ENCODE measurements at regions not wholly inside any gene's neighbourhood (a gene's known extent, or its start where the extent isn't known, plus 50 kb on each side); places are given as distances from the start of the nearest gene placed in this dataset.
"Not testable (repeated sequence)": the region's sequence is repeated elsewhere in the genome, so short reads cannot be mapped to it uniquely, and the experiment has no call there.

DNA sequence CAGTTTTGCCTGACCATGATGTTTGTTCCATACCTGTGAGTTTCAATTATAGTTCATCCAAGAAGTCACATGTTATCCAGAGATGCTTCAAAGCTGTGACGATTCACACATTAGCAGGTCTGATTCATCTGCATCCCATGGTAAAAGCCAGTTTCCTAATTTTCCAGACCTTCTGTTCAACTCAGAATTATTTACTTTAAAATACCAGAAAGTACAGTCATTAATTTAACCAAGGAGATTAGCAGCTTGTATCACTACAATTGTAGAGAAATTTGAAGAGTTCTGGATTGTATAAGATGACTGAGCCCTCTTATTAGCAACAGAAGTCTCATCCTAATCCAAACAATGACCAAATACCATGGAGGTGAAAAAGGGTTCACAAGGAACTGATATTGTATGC, 76.1 kb upstream of the THBS1 start:
- DNase-seq (ENCODE audit: low read depth) = peak; percentile 78

DNA sequence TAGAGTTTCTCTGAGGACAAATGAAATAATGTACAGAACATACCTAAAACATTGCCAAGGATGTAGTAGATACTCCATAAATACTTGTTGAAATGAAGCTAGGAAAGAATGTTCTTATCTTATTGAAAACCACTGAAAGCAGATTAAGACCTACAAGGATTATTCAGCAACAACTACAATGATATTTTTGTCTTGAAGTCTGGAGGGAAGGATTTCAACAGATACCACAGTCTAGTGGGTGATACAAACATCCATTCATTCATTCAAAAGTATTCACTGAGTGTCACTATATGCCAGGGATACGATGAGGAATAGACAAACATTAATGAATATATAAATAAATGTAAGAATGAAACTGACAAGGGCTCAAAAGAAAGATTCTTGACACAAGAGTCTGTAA, 74.7 kb upstream of the THBS1 start:
- no peak for DNase-seq (ENCODE audit: low read depth)

DNA sequence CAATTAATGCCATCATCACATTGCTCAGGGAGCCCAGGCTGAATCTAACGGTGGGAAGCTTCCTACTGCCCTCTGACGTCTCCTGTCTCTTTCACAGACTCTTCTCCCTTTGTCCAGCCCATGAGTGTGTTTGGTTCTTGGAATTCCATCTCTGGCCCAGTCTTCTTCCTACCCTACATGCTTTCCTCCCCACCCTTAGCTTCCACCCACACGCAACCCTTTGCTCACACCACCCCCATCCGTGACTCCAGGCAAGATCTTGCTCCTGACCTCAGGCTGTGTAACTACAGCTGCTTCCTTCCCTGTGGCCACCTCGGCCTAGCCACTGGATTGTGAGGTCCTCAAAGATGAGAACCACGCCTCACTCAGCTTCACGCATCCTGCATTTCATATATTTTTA, 72.3 kb upstream of the THBS1 start:
- no peak for DNase-seq (ENCODE audit: low read depth)

DNA sequence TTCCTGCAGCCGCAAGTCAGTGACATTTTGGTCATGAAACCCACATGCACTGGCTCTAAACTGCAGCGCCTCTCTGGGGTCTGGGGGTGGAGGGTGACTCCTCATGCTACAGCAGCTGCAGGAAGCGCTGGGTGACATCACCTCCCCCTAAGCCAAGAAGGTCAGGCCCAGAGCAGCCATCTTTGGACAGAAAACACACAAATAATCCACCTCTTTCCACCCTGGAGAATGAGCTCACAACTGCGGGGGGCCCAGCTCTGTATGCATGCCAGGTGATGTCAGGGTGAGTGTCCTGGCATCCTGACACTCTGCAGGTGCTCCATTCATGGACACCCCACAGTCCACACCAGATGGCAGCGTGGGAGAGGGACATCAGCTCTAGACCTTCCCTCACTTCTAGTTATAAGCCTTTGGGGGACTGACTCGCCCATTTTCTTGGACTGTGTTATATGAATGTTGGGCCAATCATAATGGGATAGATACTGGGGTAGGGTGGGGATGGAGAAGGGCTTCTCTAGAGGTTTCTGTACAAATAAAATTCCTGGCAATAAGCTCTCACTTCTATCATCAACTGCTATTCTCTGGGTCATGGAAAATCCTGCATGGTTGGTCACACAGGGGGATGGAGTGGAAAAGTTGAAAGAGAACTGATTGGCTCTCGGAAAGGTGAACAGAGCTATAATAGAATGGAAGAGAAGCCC, 70.7 kb upstream of the THBS1 start:
- no peak for DNase-seq (ENCODE audit: low read depth)

DNA sequence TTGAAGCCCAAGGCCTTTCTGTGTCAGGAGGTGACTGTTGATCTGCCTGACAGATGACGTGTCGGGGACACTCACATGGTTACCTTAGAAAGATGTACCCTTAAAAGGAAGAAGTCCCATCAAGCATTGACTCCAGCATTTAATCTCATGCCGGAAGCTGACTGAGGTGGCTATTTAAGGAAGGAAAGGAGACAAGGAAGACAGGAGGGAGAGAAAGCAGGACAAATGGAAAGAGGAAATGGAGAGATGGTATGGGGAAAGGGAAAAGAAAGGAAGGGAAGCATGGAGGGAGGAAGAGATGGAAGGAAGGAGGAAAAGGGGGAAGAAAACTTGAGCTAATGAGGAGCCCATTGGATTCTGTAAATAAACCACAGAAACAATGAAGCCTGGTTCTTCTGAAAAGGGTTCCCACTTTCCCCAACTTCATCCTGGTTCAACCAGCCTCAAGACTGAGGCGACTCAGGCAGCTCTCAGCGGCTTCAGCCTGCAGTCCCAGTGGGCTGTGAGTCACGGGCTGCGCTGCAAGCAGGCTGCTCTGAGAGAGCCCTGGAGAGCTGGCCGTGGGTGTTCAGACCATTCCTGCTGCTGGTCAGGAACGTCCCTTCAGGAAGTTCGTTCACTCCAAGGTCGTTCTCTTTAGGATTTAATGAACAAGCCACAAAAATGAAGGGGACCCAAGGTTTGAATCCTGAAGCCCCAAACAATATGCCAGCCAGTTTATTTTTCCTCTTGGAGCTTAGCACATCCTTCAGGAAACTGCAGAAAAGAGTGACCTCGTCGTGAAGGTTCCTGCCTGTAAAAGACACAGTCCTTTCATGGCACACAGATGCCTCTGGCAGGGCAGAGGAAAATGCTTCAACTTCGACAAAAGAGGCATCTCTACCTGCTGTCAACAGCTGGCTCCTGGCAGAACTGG, 69.6 kb upstream of the THBS1 start:
- DNase-seq (ENCODE audit: low read depth) = peak; percentile 73

DNA sequence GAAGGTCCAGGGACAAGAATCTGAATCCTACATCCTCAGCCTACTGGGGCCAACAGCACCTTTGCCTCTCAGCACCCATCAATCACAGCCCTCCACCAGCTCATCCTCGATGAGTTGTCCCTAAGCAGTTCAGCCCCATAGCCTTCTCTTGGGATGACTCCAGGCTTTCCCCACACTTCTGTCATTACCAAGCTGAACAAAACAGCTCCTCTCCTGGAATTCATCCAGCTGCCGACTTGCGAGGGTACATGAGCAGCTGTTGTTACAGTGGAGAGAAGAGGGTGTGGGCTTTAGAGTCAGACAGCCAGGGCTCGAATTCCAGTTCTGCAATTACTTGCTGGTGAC, 69.0 kb upstream of the THBS1 start:
- peak; percentile 68 for DNase-seq (ENCODE audit: low read depth)

DNA sequence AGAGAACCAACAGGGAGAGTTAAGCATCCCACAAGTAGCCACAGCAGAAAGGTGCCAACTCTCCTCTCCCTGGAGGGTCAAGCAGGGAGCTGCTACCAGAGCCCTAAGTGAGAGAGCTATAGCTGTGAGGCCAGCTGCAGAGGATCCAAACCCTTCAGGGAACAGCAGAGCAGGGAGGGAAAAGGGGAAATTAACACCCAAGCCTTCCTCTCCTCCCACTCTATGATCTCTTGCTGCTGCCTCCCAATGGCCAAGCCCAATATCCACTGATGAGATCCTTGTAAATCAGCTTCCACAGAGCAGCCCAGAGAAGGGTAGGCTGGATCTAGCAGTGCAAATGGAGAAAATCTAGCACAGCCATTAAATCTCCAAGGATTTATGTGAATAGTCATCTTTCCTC, 68.2 kb upstream of the THBS1 start:
- DNase-seq (ENCODE audit: low read depth) = no peak

DNA sequence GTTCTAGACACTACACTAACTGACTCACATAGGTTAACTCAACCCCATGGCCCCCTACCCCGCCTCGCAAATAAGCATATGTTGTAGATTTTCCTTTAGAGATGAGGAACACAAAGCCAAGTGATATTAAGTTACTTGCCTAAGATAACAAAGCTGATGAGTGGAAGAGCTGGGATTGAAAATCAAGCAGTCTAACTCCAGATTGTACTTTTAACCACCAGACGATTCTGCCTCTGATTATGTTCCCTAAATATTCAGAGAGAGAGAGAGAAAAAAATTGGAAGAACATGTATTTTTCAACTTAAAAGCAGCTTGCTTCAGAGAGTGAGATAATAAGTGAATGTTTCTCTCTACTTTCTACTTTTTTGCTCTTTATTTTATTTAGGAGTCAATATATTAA, 66.9 kb upstream of the THBS1 start:
- DNase-seq (ENCODE audit: low read depth) = no peak

DNA sequence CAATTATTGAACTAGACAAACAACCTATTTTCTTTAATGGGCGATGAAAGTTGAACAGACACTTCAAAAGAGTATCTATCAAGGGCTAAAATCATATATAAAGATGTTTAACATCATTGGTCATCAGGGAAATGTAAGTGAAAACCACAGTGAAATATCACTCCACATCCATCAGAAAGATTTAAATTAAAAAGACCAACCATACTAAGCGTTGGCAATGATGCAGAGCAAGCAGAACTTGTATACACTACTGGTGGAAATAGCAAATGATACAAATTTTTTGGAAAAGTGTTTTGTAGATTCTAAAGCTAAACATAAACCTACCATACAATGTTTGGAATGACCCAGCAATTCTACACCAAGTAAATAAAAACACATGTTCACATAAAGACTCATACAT, 65.9 kb upstream of the THBS1 start:
- DNase-seq (ENCODE audit: low read depth) = no peak

DNA sequence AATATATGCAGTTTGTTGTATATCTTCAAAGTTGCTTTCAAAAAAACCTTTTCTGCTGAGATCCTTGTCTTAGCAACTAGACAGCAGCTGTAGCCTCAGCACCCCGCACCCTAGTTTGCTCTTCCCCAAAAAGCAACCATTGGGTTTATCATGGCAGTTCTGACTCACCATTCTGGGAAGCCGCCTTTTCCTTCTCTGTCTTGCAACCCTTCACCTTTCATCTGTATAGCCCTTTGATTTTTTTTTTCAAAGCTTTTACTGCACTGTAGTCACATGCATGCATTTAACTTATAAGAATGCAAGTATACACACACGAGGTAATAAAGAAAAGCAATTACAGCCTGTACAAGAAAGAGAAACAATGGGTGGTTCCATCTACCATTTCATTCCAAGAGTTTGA, 65.1 kb upstream of the THBS1 start:
- no peak for DNase-seq (ENCODE audit: low read depth)

DNA sequence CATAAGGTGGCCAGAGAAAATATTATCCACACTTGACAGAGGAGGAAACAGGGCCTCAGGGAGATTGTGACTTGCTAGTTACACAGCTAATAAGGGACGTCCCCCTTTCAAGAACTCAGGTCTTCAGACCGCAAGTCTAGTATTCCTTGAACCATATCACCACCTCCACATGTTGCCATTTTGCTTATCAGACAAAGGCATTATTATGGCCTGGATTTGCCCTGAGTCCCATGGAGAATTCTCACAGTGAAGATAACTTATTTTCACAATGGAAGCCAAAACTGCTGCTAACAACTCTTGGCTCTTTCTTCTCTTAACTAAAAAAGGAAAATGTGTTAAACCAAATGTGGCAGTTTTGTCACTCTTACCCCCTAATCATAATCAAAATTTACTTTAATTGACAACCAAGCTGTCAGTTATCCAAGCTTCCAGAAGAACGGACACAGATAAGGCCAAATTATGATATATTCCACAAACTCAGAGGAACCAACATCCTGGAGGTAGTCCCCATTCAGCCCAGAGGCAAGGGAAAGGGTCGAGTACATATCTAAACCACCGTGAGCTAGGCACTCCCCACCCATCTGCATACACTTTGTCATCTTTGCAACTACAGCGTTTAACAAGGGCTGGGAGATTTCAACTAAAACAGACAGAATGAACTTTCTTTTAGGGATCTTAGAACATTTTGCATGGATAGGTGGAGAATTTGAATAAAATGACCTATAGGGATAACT, 63.6 kb upstream of the THBS1 start:
- no peak for DNase-seq (ENCODE audit: low read depth)

DNA sequence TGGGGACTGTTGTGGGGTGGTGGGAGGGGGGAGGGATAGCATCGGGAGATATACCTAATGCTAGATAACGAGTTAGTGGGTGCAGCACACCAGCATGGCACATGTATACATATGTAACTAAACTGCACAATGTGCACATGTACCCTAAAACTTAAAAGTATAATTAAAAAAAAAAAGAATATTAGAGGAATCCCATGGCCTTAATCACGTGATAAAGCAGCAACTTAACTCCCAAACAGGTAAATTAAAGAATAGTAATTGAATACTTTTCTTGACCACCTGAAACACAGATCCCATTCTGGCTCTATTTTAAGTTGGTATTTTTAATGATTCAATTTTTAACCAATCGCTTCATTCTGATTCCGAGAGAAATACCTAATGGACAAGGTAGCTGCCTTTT, 56.9 kb upstream of the THBS1 start:
- not testable (repeated sequence) for DNase-seq (ENCODE audit: low read depth)

DNA sequence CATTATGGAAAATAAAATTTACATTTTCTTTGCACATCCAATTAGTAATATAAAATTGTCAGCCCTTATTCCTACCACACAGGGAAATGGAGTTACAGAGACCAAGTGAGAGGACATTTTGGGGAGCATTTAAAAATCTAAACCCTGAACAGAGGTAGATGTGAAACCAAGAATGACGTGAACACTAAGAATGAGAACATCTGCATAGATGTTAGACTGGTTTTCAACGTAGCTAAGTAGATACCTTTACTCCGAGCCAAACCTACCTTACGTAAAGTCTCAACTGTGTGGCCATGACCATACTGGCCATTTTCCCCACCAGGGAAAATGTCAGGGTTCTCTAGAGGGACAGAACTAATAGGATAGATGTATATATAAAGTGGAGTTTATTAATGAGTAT, 51.4 kb upstream of the THBS1 start:
- DNase-seq (ENCODE audit: low read depth) = no peak

DNA sequence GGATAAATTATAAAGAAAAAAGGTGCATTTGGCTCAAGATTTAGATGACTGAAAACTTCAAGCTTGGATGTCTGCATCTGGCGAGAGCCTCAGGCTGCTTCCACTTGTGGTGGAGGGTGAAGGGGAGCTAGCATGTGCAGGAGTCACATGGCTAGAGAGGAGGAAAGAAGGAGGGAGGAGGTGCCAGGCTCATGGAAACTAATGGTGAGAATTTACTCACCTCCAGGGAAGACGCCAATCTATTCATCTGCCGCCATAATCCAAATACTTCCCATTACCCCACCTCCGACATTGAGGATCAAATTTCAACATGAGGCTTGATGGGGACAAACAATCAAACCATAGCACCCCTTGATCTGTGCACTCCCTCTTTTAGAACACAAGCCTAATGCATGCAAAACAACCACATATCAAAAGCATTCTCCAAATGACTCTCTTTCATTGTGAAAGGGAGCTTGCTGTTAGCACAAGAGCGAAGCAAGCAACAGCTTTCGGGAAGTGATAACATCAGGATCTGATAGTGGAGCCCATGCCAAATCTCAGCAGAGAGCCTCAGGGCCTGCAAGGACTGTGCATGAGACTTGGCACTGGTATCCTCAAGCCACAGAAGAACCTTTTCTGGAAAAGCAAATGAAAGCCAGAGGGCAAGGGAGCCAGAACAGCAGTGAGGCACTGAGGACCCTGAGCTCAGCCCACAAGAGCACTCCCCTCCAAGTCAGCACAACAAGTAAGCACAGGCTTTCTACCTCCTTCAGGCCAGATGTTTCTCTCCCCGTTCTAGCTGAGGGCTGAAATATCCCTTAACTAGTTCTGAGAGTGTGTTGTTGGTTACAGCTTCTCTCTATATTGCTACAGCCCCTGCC, 50.2 kb upstream of the THBS1 start:
- DNase-seq (ENCODE audit: low read depth) = peak; percentile 77

Data from fibroblast of gingiva (primary cell).